BLaER1 (cell line): ENCODE measurements at regions not wholly inside any gene's neighbourhood (a gene's known extent, or its start where the extent isn't known, plus 50 kb on each side); places are given as distances from the start of the nearest gene placed in this dataset.

Source experiments
- H3K27ac ChIP-seq: shearing (Covaris generic); formaldehyde crosslinking; 2 replicates; pipeline ENCODE4 v1.8.1; 2022
- H3K27me3 ChIP-seq: shearing (Covaris generic); formaldehyde crosslinking; 2 replicates; pipeline ENCODE4 v1.8.1; 2022
- H3K36me3 ChIP-seq: shearing (Covaris generic); formaldehyde crosslinking; 2 replicates; pipeline ENCODE4 v1.8.1; 2022
- H3K4me1 ChIP-seq: shearing (Covaris generic); formaldehyde crosslinking; 2 replicates; pipeline ENCODE4 v1.8.1; 2022
- H3K4me2 ChIP-seq: shearing (Covaris generic); formaldehyde crosslinking; 2 replicates; pipeline ENCODE4 v1.8.1; 2022
- H3K4me3 ChIP-seq: shearing (Covaris generic); formaldehyde crosslinking; 2 replicates; pipeline ENCODE4 v1.8.1; 2022
- H3K9ac ChIP-seq: shearing (Covaris generic); formaldehyde crosslinking; 2 replicates; pipeline ENCODE4 v1.8.1; 2022
- H3K9me3 ChIP-seq: shearing (Covaris generic); formaldehyde crosslinking; 2 replicates; pipeline ENCODE4 v1.8.1; 2022
- H4K20me1 ChIP-seq: shearing (Covaris generic); formaldehyde crosslinking; 2 replicates; pipeline ENCODE4 v1.8.1; 2022
- Cebpa-rat ChIP-seq: shearing (Covaris generic); IDR thresholded peaks from 2 replicates; pipeline ENCODE4 v1.8.1; 2022

GRCh38 chr12:19964549-19964948 lies 403.8 kb upstream of the PDE3A start:
- Histone ChIP-seq H3K9me3 (no peaks in the 10 kb centered on the region), H3K4me3 (no peak overlapping the region), H3K27me3 (no peaks in the 10 kb centered on the region), H4K20me1 (no peaks in the 10 kb centered on the region), H3K9ac (no peak overlapping the region), H3K27ac (no peak overlapping the region), H3K4me1 (peaks cover 18% of the 10 kb centered on the region), H3K36me3 (no peaks in the 10 kb centered on the region), H3K4me2 (no peak overlapping the region)
- TF ChIP-seq Cebpa-rat, result no peak

GRCh38 chr12:19965196-19966038 lies 402.9 kb upstream of the PDE3A start:
- Histone ChIP-seq H3K36me3 (no peaks in the 10 kb centered on the region), H3K27me3 (no peaks in the 10 kb centered on the region), H3K4me1 (peaks cover 18% of the 10 kb centered on the region), H3K4me2 (no peak overlapping the region), H4K20me1 (no peaks in the 10 kb centered on the region), H3K4me3 (no peak overlapping the region), H3K9ac (no peak overlapping the region), H3K9me3 (no peaks in the 10 kb centered on the region), H3K27ac (no peak overlapping the region)
- no peak for TF ChIP-seq Cebpa-rat

GRCh38 chr12:19967001-19967400 lies 401.3 kb upstream of the PDE3A start:
- Histone ChIP-seq H3K4me2 (peak overlapping the region; percentile 61), H3K4me1 (peaks cover 18% of the 10 kb centered on the region), H3K36me3 (no peaks in the 10 kb centered on the region), H3K9me3 (no peaks in the 10 kb centered on the region), H4K20me1 (no peaks in the 10 kb centered on the region), H3K4me3 (no peak overlapping the region), H3K27me3 (no peaks in the 10 kb centered on the region), H3K27ac (no peak overlapping the region), H3K9ac (no peak overlapping the region)
- no peak for TF ChIP-seq Cebpa-rat

- Histone ChIP-seq H3K9ac (no peak overlapping the region), H3K27ac (no peak overlapping the region), H3K4me1 (peaks cover 21% of the 10 kb centered on the region), H3K27me3 (no peaks in the 10 kb centered on the region), H3K4me2 (peak overlapping the region; percentile 61), H4K20me1 (no peaks in the 10 kb centered on the region), H3K4me3 (no peak overlapping the region), H3K9me3 (no peaks in the 10 kb centered on the region), H3K36me3 (no peaks in the 10 kb centered on the region)
- TF ChIP-seq Cebpa-rat, result no peak
These were observed 400.9 kb upstream of the PDE3A start for GRCh38 chr12:19967431-19967830.

- no peaks in the 10 kb centered on the region for H4K20me1 ChIP-seq
- TF ChIP-seq Cebpa-rat, result no peak
- H3K4me3 ChIP-seq, result no peak overlapping the region
- H3K36me3 ChIP-seq, result no peaks in the 10 kb centered on the region
- no peaks in the 10 kb centered on the region for H3K9me3 ChIP-seq
- H3K27ac ChIP-seq, result no peak overlapping the region
- H3K4me2 ChIP-seq, result no peak overlapping the region
- H3K4me1 ChIP-seq, result peaks cover 30% of the 10 kb centered on the region
- no peak overlapping the region for H3K9ac ChIP-seq
- H3K27me3 ChIP-seq, result no peaks in the 10 kb centered on the region
These were observed 398.2 kb upstream of the PDE3A start for GRCh38 chr12:19970116-19970515.

- H3K4me2 ChIP-seq, result no peak overlapping the region
- H3K9me3 ChIP-seq, result no peaks in the 10 kb centered on the region
- no peaks in the 10 kb centered on the region for H3K36me3 ChIP-seq
- H4K20me1 ChIP-seq, result no peaks in the 10 kb centered on the region
- no peak for TF ChIP-seq Cebpa-rat
- no peak overlapping the region for H3K4me3 ChIP-seq
- H3K27ac ChIP-seq, result no peak overlapping the region
- H3K9ac ChIP-seq, result no peak overlapping the region
- H3K4me1 ChIP-seq, result peaks cover 30% of the 10 kb centered on the region
- H3K27me3 ChIP-seq, result no peaks in the 10 kb centered on the region
These were observed 397.5 kb upstream of the PDE3A start for GRCh38 chr12:19970821-19971220.

- Histone ChIP-seq H3K4me2 (no peak overlapping the region), H3K27ac (no peak overlapping the region), H3K9me3 (no peaks in the 10 kb centered on the region), H3K36me3 (no peaks in the 10 kb centered on the region), H3K4me1 (peaks cover 30% of the 10 kb centered on the region), H3K9ac (no peak overlapping the region), H4K20me1 (no peaks in the 10 kb centered on the region), H3K4me3 (no peak overlapping the region), H3K27me3 (no peaks in the 10 kb centered on the region)
- TF ChIP-seq Cebpa-rat, result no peak
These were observed 396.7 kb upstream of the PDE3A start for GRCh38 chr12:19971361-19972280.

- H3K9me3 ChIP-seq, result no peaks in the 10 kb centered on the region
- no peak overlapping the region for H3K27ac ChIP-seq
- no peak overlapping the region for H3K9ac ChIP-seq
- H3K36me3 ChIP-seq, result no peaks in the 10 kb centered on the region
- no peak for TF ChIP-seq Cebpa-rat
- H4K20me1 ChIP-seq, result no peaks in the 10 kb centered on the region
- no peaks in the 10 kb centered on the region for H3K27me3 ChIP-seq
- H3K4me2 ChIP-seq, result peak overlapping the region; percentile 18
- H3K4me1 ChIP-seq, result peaks cover 21% of the 10 kb centered on the region
- no peak overlapping the region for H3K4me3 ChIP-seq
These were observed 395.7 kb upstream of the PDE3A start for GRCh38 chr12:19972325-19973288.

GRCh38 chr12:19978193-19978592 lies 390.1 kb upstream of the PDE3A start:
- Histone ChIP-seq H3K27me3 (no peaks in the 10 kb centered on the region), H3K9me3 (no peaks in the 10 kb centered on the region), H3K4me3 (no peak overlapping the region), H4K20me1 (no peaks in the 10 kb centered on the region), H3K36me3 (no peaks in the 10 kb centered on the region), H3K9ac (no peak overlapping the region), H3K4me2 (no peak overlapping the region), H3K4me1 (0 out of 2 replicates have a peak, but pooled peaks cover 2% of the 10 kb centered on the region), H3K27ac (no peak overlapping the region)
- no peak for TF ChIP-seq Cebpa-rat
